NCI-H526 treated with DMSO at 0.1 percent for 48 hours (cell line): ENCODE measurements at regions not wholly inside any gene's neighbourhood (a gene's known extent, or its start where the extent isn't known, plus 50 kb on each side); places are given as distances from the start of the nearest gene placed in this dataset.

Experiments used
- DNase-seq: peaks from one replicate; lab custom pipeline; 2025; lab: John Stamatoyannopoulos, UW

GRCh38 chr2:139162957-139163356, 382.8 kb upstream of the NXPH2 start:
- no peak for DNase-seq

GRCh38 chr2:139162456-139162855, 382.3 kb upstream of the NXPH2 start:
- no peak for DNase-seq

- DNase-seq: no peak
Observed at GRCh38 chr2:139160836-139161235, 380.6 kb upstream of the NXPH2 start.

- no peak for DNase-seq
Observed at GRCh38 chr2:139159177-139159576, 379.0 kb upstream of the NXPH2 start.

- no peak for DNase-seq
Observed at GRCh38 chr2:139156730-139157129, 376.5 kb upstream of the NXPH2 start.

GRCh38 chr2:139155991-139156390, 375.8 kb upstream of the NXPH2 start:
- no peak for DNase-seq

- no peak for DNase-seq
Observed at GRCh38 chr2:139142252-139142880, 362.2 kb upstream of the NXPH2 start.

GRCh38 chr2:139124271-139124670, 344.1 kb upstream of the NXPH2 start:
- DNase-seq: no peak

GRCh38 chr2:139123795-139124194, 343.6 kb upstream of the NXPH2 start:
- DNase-seq: no peak

- DNase-seq: no peak
Observed at GRCh38 chr2:139122711-139123158, 342.5 kb upstream of the NXPH2 start.

GRCh38 chr2:139099721-139100120, 319.5 kb upstream of the NXPH2 start:
- no peak for DNase-seq

GRCh38 chr2:139098961-139099360, 318.8 kb upstream of the NXPH2 start:
- no peak for DNase-seq

- no peak for DNase-seq
Observed at GRCh38 chr2:139083121-139083520, 302.9 kb upstream of the NXPH2 start.

GRCh38 chr2:139080244-139080643, 300.1 kb upstream of the NXPH2 start:
- no peak for DNase-seq

- no peak for DNase-seq
Observed at GRCh38 chr2:139079311-139079710, 299.1 kb upstream of the NXPH2 start.

GRCh38 chr2:139078376-139078775, 298.2 kb upstream of the NXPH2 start:
- DNase-seq: no peak

GRCh38 chr2:139077099-139077737, 297.0 kb upstream of the NXPH2 start:
- no peak for DNase-seq

- no peak for DNase-seq
Observed at GRCh38 chr2:139067874-139068273, 287.7 kb upstream of the NXPH2 start.

GRCh38 chr2:139067072-139067471, 286.9 kb upstream of the NXPH2 start:
- DNase-seq: no peak

GRCh38 chr2:139064159-139064558, 284.0 kb upstream of the NXPH2 start:
- DNase-seq: no peak

- no peak for DNase-seq
Observed at GRCh38 chr2:139059617-139060016, 279.4 kb upstream of the NXPH2 start.

GRCh38 chr2:139055202-139055601, 275.0 kb upstream of the NXPH2 start:
- no peak for DNase-seq

GRCh38 chr2:139048017-139048416, 267.8 kb upstream of the NXPH2 start:
- no peak for DNase-seq

GRCh38 chr2:139045524-139045923, 265.3 kb upstream of the NXPH2 start:
- DNase-seq: no peak
